DND-41 (cell line): ENCODE measurements at regions not wholly inside any gene's neighbourhood (a gene's known extent, or its start where the extent isn't known, plus 50 kb on each side); places are given as distances from the start of the nearest gene placed in this dataset.

Experiments
- ATAC-seq: fragments of 200-7000 bp; cut with Tn5 transposase; 3 replicates; pipeline ENCODE4 v1.9.1; 2021; ENCODE audit warnings: low read depth; ENCODE audit not compliant: insufficient read depth
- DNase-seq: peaks from one replicate; pipeline ENCODE4 v3.0.0-alpha.2; 2020
- H2AFZ ChIP-seq: 2 replicates; pipeline ENCODE4 v1.6.0; 2012; ENCODE audit warnings: low read depth, low read length
- H3K27ac ChIP-seq: 2 replicates; pipeline ENCODE4 v1.5.1; 2012; ENCODE audit warnings: low read length, inconsistent platforms
- H3K27me3 ChIP-seq: fragments of 200-600 bp; sonication (generic); 2 replicates; pipeline ENCODE4 v1.6.0; 2012; ENCODE audit warnings: low read length, mild to moderate bottlenecking, inconsistent platforms; ENCODE audit not compliant: insufficient read depth, poor library complexity
- H3K36me3 ChIP-seq: 2 replicates; pipeline ENCODE4 v1.5.1; 2012; ENCODE audit warnings: low read length, inconsistent platforms; ENCODE audit not compliant: insufficient read depth
- H3K4me1 ChIP-seq: 2 replicates; pipeline ENCODE4 v1.5.1; 2012; ENCODE audit warnings: mild to moderate bottlenecking, low read length; ENCODE audit not compliant: insufficient read depth
- H3K4me2 ChIP-seq: 2 replicates; pipeline ENCODE4 v1.6.0; 2012; ENCODE audit warnings: mild to moderate bottlenecking, moderate library complexity, low read length, inconsistent platforms; ENCODE audit not compliant: insufficient read depth
- H3K4me3 ChIP-seq, 2 experiments: fragments of 200-600 bp in 1 of 2; shearing (Covaris generic) in 1 of 2; 2 replicates each; pipeline ENCODE4 v1.5.1; 2012 to 2016; ENCODE audit warnings: inconsistent platforms in 2 of 2, low read length in 2 of 2, mild to moderate bottlenecking in 2 of 2, low read depth in 1 of 2, moderate library complexity in 1 of 2
- H3K79me2 ChIP-seq: 2 replicates; pipeline ENCODE4 v1.6.0; 2012; ENCODE audit warnings: low read length, inconsistent platforms; ENCODE audit not compliant: insufficient read depth
- H3K9ac ChIP-seq: 2 replicates; pipeline ENCODE4 v1.6.0; 2012; ENCODE audit warnings: low read depth, mild to moderate bottlenecking, inconsistent platforms, low read length, moderate library complexity
- H3K9me3 ChIP-seq: 2 replicates; pipeline ENCODE4 v1.5.1; 2012; ENCODE audit warnings: low read length, moderate library complexity, mild to moderate bottlenecking, inconsistent platforms; ENCODE audit not compliant: insufficient read depth, severe bottlenecking
- H4K20me1 ChIP-seq: 2 replicates; pipeline ENCODE4 v1.6.0; 2012; ENCODE audit warnings: low read length; ENCODE audit not compliant: insufficient read depth
- CTCF ChIP-seq: IDR thresholded peaks from 2 replicates; pipeline ENCODE4 v1.5.1; 2012; ENCODE audit warnings: borderline replicate concordance, low read length, moderate library complexity, mild to moderate bottlenecking; ENCODE audit not compliant: poor library complexity, severe bottlenecking; ENCODE audit errors: extremely low read depth
- EZH2 ChIP-seq: IDR thresholded peaks from 3 replicates; pipeline ENCODE4 v1.6.1; 2012; ENCODE audit warnings: borderline replicate concordance, low read depth, mild to moderate bottlenecking, moderate library complexity, low read length, inconsistent platforms; ENCODE audit not compliant: severe bottlenecking

DNA sequence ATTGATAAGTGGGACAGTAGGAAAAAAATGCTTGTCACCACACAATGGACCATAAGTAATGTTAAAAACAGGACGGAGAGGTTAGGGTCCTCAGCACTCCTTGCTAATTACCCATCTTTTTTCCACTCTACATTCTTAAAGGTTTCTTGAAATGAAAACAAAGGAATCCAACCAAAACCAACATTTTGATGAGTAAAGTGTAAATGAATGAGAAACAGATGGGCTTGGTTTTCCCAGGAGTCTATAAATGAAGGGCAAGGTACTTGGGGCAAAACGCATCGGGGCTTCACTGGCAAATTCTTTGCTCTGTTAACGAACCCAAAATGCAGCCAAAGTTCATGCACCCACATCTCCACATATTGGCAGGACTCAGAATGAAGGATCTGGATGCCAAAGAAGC is 129.2 kb upstream of the BMP4 start:
- no peak overlapping the region for H3K27ac ChIP-seq
- TF ChIP-seq EZH2 (no peak), CTCF (no peak)
- H3K4me2 ChIP-seq: no peak overlapping the region
- no peaks in the 10 kb centered on the region for H3K36me3 ChIP-seq
- H3K79me2 ChIP-seq: no peaks in the 10 kb centered on the region
- DNase-seq (no peak), ATAC-seq (no peak)
- no peak overlapping the region for H2AFZ ChIP-seq
- H3K9me3 ChIP-seq: no peaks in the 10 kb centered on the region
- H3K4me1 ChIP-seq: peaks cover 5% of the 10 kb centered on the region
- H3K27me3 ChIP-seq: no peaks in the 10 kb centered on the region
- no peak overlapping the region for H3K9ac ChIP-seq
- H3K4me3 ChIP-seq: no peak overlapping the region
- H4K20me1 ChIP-seq: no peaks in the 10 kb centered on the region

DNA sequence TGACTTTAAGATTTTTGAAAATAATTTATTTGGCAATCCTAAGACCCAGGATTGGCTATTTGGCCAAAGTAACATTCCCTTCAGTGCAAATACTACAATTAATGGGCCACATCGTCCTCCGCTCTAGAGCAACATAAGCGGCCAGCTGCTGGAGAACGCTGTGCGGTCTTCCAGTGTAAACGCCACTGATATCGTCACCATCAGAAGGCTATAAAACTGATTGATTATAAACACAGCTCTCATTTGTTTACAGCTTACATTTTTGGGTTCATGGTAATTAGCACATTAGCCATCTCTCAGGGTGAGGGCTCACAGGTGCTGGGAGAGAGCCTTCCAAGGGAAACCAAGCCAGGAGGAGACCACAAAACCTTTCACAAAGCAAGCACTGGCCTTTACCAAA is 130.1 kb upstream of the BMP4 start:
- no peak overlapping the region for H3K27ac ChIP-seq
- DNase-seq (no peak), ATAC-seq (no peak)
- no peak overlapping the region for H3K4me3 ChIP-seq
- no peaks in the 10 kb centered on the region for H3K27me3 ChIP-seq
- H3K9me3 ChIP-seq: no peaks in the 10 kb centered on the region
- no peaks in the 10 kb centered on the region for H3K79me2 ChIP-seq
- peaks cover 5% of the 10 kb centered on the region for H3K4me1 ChIP-seq
- H3K4me2 ChIP-seq: no peak overlapping the region
- no peaks in the 10 kb centered on the region for H4K20me1 ChIP-seq
- no peak for TF ChIP-seq CTCF
- TF ChIP-seq EZH2: no peak
- H3K9ac ChIP-seq: no peak overlapping the region
- no peak overlapping the region for H2AFZ ChIP-seq
- no peaks in the 10 kb centered on the region for H3K36me3 ChIP-seq

DNA sequence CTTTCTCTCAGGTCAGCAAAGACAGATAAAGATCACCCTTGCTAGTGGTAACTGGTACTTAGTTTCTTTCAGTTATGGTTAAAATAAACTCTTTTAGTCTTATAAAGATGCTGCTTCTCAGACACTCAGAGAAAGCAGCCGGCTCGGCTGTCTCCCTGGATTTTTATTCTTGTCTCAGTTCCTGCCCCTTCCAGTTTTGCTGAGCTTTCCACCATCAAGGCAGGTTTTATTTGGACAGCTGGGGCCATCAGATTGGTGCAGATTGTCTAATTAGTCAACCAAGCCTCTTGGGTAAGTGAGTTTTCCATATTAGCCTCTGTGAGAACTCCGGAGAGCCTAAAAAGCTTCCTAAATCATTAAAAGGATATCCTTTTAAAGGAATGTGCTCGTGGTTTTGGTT is 130.8 kb upstream of the BMP4 start:
- no peak for TF ChIP-seq CTCF
- no peak for TF ChIP-seq EZH2
- Histone ChIP-seq H3K27ac (no peak overlapping the region), H3K9ac (no peak overlapping the region), H3K36me3 (no peaks in the 10 kb centered on the region), H4K20me1 (no peaks in the 10 kb centered on the region), H3K27me3 (no peaks in the 10 kb centered on the region), H3K79me2 (no peaks in the 10 kb centered on the region), H3K9me3 (no peaks in the 10 kb centered on the region), H3K4me3 (no peak overlapping the region), H2AFZ (no peak overlapping the region), H3K4me2 (no peak overlapping the region), H3K4me1 (peaks cover 5% of the 10 kb centered on the region)
- ATAC-seq (no peak), DNase-seq (no peak)

DNA sequence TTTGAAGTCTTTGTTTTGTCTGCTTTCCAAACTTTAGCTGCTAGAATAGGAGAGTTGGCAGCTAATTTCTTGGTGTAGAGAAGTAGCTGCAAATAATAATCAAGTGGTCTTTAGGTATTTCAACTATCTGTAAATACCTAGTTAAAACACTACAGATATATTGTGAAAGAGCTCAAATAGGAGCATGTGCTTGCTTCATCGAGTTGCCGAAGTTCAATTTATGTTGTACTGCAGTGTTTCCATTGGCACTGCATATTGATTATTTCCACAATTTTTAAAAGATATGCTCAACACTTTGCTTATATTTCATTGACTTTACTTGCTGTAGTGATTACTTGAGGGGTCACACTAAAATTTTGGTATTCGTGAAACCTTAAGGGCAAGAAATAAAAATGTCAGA is 131.6 kb upstream of the BMP4 start:
- no peak overlapping the region for H2AFZ ChIP-seq
- ATAC-seq (no peak), DNase-seq (no peak)
- H3K4me2 ChIP-seq: no peak overlapping the region
- H3K27me3 ChIP-seq: no peaks in the 10 kb centered on the region
- H3K27ac ChIP-seq: no peak overlapping the region
- H3K4me1 ChIP-seq: peaks cover 7% of the 10 kb centered on the region
- H4K20me1 ChIP-seq: no peaks in the 10 kb centered on the region
- no peaks in the 10 kb centered on the region for H3K79me2 ChIP-seq
- H3K36me3 ChIP-seq: no peaks in the 10 kb centered on the region
- no peak overlapping the region for H3K4me3 ChIP-seq
- no peak overlapping the region for H3K9ac ChIP-seq
- TF ChIP-seq EZH2 (no peak), CTCF (no peak)
- peaks cover 2% of the 10 kb centered on the region for H3K9me3 ChIP-seq
